GM19463 (cell line): ENCODE measurements at regions not wholly inside any gene's neighbourhood (a gene's known extent, or its start where the extent isn't known, plus 50 kb on each side); places are given as distances from the start of the nearest gene placed in this dataset.

ENCODE experiments used
- ATAC-seq: cut with Tn5 transposase; IDR thresholded peaks from one replicate; pipeline ENCODE4 v1.9.1; 2021; ENCODE audit warnings: mild to moderate bottlenecking, moderate library complexity; ENCODE audit not compliant: unreplicated experiment

DNA sequence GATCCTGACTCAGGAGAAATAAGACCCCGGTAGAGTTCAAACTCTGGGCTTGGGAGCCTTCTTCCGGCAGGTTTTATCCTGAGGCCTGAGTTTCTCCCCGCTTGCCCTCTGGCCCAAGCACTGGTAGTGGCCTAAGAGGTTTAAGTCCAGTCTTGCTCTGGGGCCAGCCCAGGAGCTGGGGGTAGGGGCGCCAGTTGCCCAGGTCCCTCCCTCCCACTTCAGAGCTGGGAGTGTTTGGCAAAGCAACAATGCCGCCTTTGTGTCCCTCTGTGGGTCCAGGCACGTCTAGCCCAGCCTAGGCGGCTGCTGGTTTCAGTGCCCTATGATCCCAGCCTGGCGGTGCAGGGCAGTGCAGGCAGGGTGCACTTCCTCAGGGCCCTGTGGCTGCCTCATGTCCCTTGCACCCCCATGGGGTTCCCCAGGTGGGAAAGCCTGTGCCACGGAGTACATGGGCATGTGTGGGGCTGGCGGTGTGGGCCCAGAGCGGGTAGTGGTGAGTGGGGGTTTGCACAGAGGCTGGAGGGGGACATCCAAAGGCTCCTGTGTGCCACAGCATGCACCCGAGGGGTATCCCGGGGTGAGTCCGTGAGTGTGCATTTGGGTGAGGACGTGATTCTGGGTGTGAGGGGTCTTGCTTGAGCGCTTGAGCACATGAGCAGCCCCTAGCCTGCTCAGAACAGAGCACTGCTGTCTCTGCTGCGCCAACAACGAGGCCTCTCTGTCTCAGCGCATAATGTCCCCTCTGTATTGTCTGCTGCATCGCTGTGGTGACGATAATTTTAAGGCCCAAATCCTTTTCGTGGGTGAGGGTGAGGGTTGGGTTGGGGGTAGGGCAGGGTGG is 61.7 kb upstream of the PSD2 start:
- no peak for ATAC-seq

GRCh38 chr5:139734539-139734916 is 61.1 kb upstream of the PSD2 start:
- ATAC-seq = no peak

DNA sequence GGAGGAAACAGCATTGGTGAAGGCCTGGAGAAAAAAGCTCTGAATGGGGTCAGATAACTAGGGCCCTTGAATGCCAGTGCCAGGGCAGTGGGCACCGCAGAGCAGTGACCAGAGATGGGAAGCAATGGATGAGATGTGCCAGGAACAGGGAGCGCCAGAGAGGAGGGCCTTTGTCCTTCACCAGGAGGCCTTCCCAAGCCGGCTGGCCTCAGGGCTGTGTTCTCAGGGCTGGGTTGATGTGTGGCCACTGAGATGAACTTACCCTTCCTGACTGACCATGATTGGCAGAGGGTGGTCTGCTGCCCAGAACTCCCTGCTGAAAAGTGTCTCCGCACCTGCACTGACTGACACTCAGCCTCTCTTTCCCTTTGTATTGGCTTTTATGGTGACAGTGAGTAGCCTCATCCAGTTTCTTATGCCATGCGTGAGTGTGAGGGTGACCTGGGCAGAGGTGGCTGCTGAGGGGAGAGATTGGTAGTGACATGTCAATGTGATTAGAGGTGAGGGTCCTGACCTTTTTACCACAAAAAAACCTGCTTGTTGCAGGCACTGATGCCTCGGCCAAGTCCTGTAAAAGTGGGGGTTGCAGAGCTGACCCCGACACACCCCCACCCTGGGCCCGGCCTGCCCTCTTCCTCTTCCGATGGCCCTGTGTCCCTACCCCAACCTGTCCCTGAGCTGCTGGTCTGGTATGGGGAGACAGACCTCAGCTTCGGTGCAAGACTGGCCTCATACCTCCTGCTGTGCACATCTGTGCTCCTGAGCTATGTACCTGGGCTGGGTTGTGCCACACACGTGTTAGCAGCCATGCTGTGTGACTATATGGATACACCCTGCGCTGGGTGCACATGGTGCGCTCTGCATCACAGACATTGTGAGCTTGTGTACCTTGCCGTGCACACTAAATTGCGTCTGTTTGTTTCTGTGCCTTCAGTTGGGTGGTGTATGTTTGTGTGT is 57.1 kb upstream of the PSD2 start:
- no peak for ATAC-seq

DNA sequence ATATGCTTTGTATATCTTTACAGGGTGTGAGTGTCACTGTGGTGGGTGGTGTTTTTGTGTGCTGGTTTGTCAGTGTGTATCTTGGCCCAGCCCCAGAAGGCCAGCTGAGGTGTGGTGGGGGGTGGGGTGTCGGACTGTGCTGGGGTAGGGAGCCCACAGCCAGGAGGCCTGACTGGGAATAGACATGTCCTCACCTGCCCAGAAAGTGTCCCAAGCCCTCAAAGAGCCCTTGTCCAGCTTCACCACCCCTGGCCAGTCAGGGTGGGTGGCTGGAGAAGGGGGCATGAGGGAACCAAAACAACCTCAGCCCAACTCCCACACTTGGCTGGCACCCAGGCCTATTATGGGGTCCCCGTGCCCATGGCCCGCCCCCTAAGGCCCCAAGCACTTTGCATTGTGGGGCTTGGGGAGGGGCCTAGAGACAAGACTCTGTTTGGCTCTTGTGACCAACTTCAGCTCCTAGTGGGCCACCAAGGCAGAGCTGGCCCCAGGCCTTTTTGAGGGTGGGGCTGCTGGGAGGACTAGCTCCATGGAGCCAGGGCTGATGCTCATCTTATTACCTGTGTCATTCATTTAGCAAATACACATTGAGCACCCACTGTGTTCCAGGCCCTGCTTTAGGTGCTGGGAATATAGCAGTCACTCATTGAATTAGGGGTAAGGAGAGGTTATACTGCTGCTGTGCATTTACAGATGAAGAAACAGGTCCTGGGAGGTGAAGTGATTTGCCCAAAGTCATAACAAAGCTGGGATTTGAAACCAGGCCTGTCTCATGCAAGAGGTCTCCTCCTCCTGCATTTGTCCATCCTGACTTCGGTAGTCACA is 56.2 kb upstream of the PSD2 start:
- no peak for ATAC-seq

DNA sequence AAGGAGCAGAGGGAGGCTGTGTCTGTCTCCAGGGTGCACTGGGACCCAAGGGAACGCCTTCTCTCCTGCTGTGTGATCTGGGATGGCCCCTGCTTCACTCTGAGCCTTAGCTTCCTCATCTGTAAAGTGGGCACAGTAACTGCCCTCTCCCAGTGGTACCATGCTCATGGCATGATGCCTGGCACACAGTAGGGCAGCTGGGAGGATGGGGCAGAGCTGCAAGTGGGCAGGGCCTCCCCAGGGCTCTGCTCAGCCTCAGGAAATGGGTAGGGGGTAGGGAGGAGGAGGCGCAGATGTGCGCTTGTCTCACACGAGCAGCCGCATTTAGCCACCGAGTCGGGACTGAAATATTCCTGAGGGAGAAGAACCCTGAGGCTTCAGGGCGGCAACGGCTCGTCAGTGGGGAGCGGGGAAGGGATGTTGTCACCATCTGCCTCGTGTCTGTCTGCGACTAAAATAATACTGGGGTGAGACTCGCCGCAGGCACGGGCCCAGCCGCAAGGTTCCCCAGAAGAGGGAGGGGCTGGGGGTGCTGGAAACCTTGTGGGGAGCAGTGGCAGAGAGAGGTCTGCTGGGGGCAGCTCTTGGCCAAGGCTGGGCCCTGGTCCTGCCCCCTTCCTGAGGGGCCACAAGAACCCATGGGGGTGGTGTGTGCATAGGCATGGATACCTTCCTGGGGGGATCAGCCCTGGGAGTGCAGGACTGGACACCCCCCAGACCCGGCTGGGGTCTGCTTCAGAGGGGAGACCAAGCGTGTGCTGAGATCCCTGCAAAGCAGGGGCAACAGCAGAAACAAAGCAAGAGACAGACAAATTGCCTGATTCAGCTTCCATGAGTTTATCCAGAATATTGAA is 55.2 kb upstream of the PSD2 start:
- no peak for ATAC-seq

DNA sequence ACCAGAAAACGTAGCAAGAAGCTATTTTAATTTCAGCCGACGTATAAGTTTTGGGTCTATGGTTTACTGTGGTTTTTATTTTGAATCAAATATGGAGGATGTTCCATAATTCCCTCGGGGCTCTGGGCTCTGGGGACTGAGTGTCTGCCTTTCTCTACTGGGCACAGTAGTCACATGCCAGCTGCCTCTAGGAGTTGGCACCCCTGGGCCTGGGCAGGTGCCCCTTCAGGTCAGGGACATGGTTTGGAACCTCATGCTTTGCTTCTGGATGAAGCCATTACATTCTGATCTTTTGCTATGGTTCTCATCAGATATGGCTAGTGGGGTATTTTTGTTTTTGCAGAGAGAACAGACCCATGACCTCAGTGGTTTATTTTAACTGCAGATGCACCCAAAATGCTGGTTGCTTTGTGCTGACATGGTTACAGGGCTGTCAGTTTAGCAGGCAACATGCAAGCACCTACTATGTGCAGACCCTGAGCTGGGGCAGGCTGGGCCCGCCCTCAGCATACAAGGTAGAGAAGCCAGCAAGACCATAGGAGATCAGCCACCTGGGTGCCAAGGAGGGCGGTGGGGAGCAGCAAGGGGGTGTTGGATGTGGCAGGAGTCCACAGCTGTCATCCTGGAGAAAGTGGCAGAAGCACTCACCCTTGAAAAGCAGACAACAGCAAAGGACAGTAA is 54.5 kb upstream of the PSD2 start:
- ATAC-seq = no peak

- no peak for ATAC-seq
These were observed 53.8 kb upstream of the PSD2 start for GRCh38 chr5:139741823-139742172.

DNA sequence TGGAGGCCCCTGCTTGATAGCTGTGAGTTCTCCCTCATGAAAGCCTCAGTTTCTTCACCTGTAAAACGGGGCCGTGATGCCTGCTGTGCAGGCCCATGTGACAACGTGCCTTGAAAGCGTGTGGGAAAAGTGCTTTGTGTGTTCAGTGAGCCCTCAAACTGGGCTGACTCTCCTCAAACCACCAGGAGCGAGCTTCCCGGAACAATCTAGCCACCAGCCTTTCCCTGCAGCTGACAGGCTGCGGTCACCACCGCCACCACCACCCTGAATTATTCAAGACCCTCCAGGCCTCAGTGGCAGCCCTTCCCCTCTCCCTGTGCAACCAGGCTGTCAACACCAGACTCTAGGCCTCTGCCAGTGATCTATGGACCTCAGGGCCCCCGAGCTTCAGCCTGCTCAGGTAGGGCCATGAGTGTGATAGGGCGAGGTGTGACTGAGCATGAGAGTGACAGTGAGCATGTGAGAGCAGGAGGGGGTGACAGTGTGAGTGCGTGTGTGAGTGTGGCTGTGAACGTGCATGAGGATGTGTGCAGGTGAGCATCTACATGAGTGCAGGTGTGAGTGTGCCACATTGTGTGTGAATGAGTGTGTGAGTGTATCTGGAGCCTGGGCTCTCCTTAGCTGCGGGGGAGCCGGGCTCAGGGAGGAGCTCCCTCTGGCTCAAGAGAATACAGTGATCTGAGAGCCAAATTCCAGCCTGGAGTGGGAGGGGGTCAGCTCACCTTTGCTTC is 53.3 kb upstream of the PSD2 start:
- no peak for ATAC-seq

GRCh38 chr5:139743001-139743771 is 52.4 kb upstream of the PSD2 start:
- ATAC-seq = no peak

DNA sequence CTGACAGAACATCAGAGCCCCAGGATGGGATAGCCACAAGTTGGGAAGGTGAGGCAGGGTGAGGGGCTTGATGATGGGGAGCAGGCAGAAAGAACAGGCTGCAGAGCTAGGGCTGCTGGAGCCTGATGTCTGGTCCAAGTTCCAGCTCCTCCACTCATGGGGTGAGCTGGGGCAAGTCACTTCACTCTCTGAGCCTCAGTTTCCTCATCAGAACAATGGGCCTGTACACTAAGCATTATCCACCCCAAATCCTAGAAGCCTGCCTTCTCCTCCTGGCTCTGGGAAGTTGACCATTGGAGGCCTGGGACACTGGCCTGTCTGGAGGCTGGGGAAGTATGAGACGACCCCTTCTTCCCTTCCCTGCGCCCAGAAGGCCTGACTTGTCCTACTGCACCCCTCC is 51.8 kb upstream of the PSD2 start:
- no peak for ATAC-seq

- no peak for ATAC-seq
These were observed 51.0 kb upstream of the PSD2 start for GRCh38 chr5:139744471-139745131.

DNA sequence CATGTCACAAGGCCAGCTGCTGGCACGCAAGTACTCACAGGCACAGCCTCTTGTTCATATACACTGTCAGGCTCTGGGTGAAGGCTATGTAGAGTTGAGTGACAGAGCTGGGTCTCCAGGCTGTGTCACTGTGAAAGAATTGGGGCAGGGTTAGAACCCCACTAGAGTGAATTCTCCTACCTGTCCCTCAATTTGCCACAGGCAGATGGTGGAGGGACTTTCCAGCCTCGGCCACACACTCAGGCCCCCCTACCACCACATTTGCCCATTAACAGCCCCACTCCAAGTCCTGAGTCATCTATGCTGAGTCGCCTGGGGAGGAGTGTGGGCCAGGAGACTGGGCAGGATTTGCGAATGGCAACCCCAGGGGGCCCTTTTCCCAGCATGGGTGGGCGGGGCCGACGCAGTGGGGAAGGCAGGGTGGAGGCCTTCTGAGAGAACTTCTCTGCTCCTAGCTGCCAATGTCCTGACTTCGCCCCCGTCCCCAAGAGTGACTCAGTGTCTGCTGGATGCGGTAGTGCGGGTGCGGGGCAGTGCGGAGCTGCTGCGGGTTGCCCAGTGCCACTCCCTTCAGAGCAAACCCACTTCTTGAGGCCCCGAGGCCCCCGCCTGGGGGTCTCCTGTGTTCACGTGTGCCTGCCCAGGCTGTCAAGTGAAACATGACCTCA is 50.3 kb upstream of the PSD2 start:
- ATAC-seq = peak; percentile 28

DNA sequence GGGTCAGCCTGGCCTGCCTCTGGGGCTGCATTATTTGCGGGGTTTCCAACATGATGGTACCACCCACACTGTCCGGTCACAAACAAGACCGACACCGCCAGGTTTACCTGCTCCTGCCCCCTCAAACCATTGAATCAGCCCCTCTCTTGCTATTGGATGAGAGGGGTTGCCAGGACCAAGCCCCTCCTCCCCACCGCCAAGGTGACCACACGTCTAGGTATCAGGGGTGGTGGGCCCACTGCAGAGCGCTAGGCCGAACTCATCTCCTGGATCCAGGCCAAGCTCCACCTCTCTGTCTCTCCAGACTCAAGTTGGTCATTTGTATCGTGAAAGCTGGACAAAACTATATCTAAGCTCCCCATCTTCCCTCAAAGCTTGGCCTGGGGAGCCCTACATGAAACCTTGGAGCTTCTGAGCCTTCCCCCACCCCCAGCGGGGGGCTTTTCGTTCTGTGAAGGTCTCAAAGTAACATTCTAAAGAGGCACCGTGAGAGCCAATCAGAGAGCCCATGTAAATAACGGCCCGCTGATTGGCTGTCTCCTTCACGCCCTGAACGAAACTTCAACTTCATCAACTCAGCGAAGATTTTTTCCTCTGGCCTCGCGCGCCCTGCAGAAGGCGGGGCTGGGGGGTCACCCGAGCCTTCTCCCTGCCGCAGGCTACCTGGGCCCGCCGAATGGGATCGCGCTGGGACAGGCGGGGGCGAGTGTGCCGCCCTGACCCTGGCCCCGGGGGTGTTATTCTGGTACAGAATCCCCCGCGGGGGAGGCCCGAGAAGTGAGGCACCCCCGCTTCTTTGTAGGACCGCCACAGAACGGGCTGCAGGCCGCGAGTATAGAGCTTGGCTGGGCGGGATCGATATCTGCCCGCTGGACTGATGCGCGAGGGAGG is 49.6 kb upstream of the PSD2 start:
- peak; percentile 29 for ATAC-seq
